Activated CD8-positive, alpha-beta memory T cell treated with anti-CD3 and anti-CD28 coated beads, Interleukin-2, amount 50 U/mL, for 48 hours (primary cell): ENCODE measurements at regions not wholly inside any gene's neighbourhood (a gene's known extent, or its start where the extent isn't known, plus 50 kb on each side); places are given as distances from the start of the nearest gene placed in this dataset.

ENCODE experiments used
- DNase-seq: peaks from one replicate; pipeline ENCODE4 v3.0.0-alpha.2; 2020

- no peak for DNase-seq
Measured at GRCh38 chr16:79915761-79916160, 315.2 kb upstream of the MAF start.

DNA sequence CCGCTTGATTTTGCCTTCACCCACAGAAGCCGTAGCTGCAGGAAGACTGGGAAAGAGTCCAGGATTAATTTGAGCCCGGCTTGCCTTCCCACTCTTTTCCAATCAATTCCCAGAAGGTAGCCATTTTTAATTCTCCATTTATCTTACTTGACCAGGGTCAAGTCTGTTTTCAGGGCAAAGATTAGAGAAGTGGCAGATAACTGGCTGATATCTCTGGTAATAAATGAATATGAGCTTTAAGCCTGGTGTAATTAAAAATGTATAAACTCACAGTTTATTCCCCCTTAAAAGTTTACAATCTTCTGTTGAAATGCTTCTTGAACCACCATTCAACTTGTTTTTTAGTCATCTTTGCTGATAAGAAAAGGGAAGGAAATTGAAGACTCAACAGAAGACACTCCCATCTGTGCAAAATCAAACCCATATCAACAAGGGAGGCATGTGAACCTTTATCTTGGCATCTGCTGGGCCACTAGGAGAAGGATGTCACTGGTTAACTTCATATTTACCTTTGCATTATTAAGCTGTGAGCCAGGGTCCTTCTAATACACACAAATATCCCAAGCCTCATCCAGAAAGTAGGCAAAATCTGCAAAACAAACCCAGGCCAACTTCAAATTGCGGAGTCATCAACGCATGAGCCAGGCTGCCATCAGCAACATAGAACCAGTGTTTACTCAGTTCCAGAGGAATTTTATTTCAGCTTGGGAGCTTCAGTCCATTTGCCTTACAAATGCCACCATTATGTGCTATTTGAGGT lies 314.6 kb upstream of the MAF start:
- DNase-seq, result no peak

DNA sequence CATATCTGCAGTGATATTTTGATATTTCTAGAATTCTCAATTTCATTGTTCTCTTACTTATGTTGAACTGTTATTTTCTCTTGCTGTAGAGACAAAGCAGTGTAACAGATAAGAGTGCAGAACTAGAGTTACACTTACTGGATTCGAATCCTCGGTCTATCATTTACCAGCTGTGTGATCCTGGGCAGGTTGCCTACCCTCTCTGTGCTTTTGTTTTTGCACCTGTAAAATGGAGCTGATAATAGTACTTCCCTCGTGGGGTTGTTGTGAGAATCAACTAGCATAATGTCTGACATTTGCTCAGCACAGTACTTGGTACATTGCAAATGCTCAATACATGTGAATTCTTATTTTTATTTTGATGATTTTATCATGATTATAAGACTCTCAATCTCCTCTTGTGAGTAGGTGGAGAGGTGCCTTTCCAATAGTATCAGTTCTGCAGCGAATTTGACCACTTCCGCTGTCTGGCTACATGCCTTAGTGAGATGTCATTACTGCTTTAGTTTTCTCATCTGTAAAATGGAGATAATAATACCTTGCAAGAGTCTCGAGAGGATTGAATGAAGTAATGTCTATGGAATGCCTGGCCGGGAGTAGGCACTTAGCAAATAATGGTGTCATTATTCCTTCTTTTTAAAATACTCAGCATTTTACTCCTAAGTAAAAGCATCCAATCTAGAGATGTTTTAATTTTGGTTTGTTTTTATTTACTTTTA lies 312.2 kb upstream of the MAF start:
- no peak for DNase-seq

DNA sequence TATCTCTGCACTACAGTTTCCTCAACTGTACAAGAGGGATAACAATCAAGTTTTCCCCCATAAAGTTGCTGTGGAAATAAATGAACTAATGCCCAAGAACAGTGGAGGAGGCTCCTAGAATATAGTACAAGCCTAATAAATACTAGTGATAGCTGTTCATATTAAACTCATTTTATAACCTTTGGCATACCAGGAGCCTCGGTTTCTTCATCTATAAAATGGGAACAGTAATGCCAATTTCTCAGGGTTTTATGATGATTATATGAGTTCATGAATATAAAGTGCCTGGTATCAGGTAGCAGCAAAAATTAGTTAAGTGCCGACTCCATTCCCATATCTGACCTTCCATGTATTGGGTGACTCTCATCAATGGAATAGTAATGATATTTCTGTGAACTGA lies 311.1 kb upstream of the MAF start:
- no peak for DNase-seq

- no peak for DNase-seq
Measured at GRCh38 chr16:79909571-79909970, 309.0 kb upstream of the MAF start.

DNA sequence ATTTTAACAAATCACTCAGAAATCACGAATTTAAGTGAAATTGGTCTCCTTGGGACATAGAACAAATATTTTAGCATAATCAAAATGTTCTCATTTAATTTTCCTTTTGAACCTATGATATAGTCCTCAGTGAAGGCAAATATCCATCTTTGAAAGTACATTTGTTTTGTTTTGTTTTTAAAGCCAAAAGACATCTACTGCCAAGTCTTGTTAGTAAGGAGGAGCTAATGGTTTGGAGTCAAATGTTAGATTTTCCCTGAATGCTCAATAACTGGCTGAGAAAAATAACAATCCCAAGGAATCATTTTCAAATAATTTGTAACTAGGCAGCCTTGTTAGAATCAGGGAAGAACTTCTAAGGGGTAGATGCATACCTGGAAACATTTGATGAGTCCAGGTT lies 302.9 kb upstream of the MAF start:
- no peak for DNase-seq

DNA sequence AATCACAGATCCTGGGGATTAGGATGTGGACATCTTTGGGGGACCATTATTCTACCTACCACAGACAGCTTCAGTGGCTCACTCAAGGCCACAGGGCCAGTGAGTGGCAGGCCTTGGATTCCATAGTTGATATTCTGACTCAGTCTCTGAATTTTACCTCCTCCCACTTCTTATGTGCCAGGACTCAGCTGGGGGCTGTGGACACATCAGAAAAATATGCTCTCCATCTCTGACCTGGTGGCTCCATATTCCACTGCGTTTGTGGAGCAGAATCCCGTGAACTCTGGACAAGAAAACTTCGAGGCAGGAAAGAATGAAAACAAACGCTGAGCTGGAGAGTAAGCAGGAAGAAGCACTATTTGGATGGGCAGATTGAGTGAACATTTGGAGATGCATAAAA lies 301.8 kb upstream of the MAF start:
- DNase-seq, result no peak

- no peak for DNase-seq
Measured at GRCh38 chr16:79901522-79901921, 301.0 kb upstream of the MAF start.

DNA sequence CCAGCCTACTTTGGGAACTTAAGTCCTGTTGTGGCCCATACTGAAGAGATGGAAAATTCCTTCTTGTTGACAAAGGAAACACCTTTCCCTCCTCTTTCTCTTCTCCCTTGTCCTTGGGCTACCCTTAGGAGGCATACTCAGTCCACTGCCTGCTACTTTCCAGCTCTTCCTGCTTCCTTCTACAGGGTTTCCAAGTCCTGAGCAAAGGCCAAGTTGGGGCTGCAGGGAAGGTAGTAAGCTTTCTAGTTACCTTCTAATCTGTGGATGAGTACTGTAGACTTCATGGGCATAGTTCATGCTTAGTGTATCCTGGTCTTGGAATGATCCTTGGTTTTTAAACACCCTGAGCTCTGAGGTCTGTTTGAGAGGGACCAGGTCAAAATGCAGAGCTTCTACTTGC lies 299.2 kb upstream of the MAF start:
- DNase-seq, result no peak

- no peak for DNase-seq
Measured at GRCh38 chr16:79899316-79899715, 298.8 kb upstream of the MAF start.

DNA sequence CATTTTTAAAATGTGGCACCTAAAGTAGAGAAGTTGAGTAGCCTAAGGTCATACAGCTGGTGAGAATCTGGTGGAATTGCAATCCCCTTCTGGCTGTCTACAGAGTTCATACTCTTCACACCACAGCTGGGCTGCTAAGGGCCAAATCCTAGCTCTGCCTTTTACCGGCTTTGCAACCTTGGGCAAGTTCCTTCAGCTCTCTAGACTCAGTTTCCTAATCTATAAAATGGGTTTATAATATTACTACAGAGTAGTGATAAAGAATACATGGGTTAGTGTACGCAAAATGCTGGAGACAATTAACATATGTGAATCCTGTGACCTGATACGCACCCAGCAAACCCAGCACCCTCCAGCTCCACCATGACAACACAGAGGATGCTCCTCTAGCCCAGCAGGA lies 298.2 kb upstream of the MAF start:
- no peak for DNase-seq

DNA sequence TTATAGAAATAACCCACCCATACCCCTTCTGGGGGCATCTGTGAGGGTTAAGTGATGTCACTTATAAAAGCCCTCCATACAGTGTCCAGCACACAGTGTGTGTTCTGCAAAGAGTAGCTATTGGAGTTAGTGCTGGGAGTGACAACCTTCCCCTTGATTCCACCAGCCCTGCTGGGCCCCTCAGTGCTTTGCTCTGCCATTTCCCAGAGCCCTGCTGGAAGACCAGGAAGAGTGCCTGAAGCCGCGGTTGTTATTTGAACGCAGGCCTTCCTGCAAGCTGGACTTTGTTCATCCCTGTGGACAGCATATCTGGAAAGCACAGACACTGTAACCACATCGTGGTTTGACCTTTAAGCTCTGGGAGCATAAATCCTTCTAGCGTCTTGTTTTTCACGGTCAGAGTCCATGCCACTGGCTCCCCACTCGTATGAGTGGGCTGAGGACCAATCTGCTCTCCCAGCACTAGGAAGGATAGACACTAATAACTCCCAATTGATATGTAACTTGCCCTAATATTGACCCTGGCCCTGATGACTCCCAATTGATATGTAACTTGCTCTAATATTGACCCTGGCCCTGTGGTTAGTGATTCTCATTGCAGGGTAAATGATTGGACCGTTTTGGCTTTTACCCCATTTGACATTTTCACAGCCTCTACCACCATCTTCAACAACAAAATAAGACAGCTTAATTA lies 297.1 kb upstream of the MAF start:
- no peak for DNase-seq

GRCh38 chr16:79897104-79897452 lies 296.5 kb upstream of the MAF start:
- DNase-seq, result no peak

- DNase-seq, result no peak
Measured at GRCh38 chr16:79895917-79896203, 295.3 kb upstream of the MAF start.

- no peak for DNase-seq
Measured at GRCh38 chr16:79895053-79895916, 294.7 kb upstream of the MAF start.

GRCh38 chr16:79893445-79893844 lies 292.9 kb upstream of the MAF start:
- no peak for DNase-seq

DNA sequence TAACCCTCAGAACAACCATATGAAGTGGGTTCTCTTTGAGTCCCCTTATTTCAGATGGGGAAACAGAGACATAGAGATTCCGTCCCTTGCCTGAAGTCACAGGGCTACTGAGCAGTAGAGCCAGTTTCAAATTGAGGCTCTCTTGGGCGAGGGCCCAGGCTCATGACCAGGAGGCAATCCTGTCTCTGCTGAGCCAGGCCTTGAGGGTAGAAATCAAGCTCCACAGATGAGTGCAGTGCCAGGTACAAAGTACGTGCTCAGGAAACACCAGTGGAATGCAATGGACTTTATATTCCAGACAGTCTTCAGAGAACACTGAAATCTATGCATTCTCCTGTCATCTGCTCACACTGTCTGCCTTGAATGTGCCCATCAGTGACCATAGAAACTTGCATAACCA lies 291.7 kb upstream of the MAF start:
- DNase-seq, result no peak

- DNase-seq, result no peak
Measured at GRCh38 chr16:79891458-79891857, 290.9 kb upstream of the MAF start.

- no peak for DNase-seq
Measured at GRCh38 chr16:79887541-79888540, 287.3 kb upstream of the MAF start.

GRCh38 chr16:79885320-79885719 lies 284.8 kb upstream of the MAF start:
- no peak for DNase-seq

- DNase-seq, result no peak
Measured at GRCh38 chr16:79883494-79883893, 283.0 kb upstream of the MAF start.

DNA sequence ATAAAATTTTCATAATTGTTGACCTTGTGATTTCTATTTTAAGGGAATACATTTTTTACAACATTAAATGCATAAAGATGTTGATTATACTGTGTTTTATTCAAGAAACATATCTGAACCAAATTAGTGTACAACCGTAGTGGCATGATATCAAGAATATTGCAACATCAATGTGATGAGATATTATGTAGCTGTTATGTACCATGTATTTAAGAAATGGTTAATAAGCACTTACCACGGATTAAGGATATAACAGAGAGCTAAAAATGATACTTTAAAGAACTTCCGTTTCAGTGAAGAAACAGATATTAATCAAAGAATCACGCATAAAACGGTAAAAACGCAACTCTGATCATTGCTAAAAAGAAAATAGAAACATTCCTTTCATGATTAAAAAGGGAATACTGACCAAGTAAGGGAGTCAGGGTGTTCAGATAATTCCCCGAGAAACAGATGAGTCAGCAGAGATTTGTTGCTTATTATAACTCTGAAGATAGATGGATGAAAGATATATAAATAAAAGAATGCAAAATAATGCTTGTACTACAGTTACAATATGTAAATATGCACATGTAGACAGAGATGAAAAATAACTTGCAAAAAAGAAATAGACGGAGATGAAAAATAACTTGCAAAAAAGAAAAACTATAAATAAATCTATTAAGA lies 281.9 kb upstream of the MAF start:
- no peak for DNase-seq
